IPS-NIHi7 (cell line): ENCODE measurements at regions not wholly inside any gene's neighbourhood (a gene's known extent, or its start where the extent isn't known, plus 50 kb on each side); places are given as distances from the start of the nearest gene placed in this dataset.
"Not testable (repeated sequence)": the region's sequence is repeated elsewhere in the genome, so short reads cannot be mapped to it uniquely, and the experiment has no call there.

Experiments used
- DNase-seq: peaks from one replicate; pipeline ENCODE4 v3.0.0; 2012; ENCODE audit warnings: mixed read lengths; ENCODE audit errors: extremely low spot score

- no peak for DNase-seq
Observed at GRCh38 chr6:131336596-131336995, 201.3 kb downstream of the AKAP7 start.

- not testable (repeated sequence) for DNase-seq
Observed at GRCh38 chr6:131346896-131347295, 211.6 kb downstream of the AKAP7 start.

DNA sequence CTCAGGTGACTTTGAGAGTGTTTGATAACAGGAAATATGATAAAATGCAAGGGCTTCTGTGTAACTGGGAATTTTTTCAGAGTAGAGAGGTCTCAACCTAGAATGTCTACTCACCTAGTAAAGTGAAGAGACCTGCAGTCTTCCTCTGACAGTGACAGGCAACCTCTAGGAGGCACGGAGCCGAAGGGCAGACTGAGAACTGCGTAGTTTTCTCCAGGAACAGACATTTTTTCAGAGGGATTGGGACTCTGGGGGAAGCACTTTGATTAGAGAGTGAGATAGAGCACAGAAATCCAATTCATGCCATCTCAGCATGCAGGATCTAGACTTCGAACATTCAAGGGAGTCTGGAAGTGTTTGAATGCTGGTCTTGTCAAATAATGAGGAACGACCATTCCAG, 213.3 kb downstream of the AKAP7 start:
- DNase-seq: no peak

DNA sequence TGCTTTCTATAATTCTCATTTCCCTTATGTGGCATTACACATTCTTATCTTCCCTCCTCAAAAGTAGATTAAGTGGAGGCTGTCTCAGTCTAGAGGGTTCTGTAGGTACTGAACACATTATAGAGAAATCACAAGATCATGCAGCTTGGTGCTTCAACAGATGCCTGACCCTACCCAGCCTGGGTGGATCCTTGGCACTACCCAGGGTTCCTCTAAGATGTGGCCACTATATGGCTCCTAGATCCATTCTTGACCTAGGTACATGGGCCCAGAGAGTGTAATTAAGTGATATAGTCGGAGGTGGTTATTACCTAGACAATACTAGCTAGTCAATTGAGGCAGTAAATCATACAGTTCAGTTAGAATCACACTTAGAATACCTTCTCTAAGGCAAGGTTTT, 213.9 kb downstream of the AKAP7 start:
- no peak for DNase-seq

DNA sequence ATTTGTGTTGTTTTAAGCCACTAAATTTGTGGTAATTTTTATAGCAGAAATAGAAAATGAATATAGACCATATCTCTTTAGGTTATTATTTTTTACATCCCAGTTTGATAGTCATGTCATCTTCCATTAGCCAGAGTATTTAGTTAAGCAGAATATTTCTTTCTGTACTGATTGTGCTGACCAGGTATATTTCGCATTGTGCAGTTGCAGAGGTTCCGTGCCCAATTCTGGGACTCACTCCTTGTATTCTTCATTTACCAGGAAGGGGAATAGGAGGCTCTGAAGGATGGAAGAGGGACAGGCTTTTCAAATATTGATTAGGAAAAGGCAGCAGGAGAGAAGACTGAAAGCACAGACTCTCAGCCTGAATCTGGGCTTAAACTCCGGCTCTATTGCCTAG, 217.8 kb downstream of the AKAP7 start:
- no peak for DNase-seq

DNA sequence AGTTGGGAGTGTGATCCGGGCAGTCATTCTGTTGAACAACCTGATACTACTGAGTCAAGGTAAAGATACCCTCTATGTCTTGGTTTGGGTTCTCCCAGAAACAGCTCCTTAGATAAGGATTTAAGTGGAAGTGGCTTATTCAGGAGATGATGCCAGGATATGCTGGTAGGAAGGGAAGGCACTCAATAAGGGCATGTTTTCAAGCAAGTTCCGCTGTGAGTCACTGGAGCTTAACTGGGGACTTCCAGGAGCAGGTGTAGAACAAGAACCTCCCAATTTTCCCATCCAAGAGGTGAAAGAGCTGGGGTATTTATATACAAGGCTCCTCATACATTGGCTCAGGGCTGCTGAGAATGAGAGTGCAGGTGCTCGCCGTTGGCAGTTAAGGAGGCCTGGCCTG, 218.6 kb downstream of the AKAP7 start:
- no peak for DNase-seq

DNA sequence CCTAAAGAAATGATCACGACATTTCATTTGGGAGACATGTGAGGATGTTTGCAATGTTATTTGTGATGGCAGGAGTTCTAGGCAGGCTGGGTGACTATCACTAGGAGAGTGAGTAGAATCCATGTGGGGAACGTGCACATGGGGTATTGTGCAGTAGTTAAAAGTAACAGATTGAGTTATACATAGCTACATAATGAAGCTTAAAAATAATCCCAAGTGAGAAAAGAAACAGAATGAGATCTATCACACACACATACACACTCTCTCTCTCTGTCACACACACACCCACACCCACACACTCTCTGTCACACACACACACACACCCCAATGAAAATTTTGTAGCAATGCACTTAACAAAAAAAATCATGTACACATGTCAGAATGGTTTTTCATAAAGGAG, 218.7 kb upstream of the ARG1 start:
- no peak for DNase-seq

DNA sequence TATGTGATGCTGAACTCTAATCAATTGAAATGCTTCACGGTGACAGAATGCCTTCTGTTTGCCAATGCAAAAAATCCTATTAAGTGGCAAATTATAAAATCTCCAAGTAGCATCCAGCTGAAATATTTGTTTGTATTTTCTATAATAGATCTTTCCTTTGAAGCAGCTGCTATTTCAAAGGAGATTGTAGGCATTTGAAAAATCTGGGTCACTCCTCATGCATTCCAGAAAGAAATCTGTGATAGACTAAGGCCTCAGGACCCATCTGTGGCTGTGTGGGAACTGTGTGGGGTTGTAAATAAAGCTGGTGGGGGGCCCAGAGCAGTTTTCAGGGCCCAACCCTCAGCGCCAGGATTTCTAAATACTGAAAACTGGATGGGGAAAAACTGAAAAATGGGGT, 216.9 kb upstream of the ARG1 start:
- DNase-seq: no peak

GRCh38 chr6:131357501-131357900, 215.5 kb upstream of the ARG1 start:
- DNase-seq: no peak

- no peak for DNase-seq
Observed at GRCh38 chr6:131362070-131362469, 211.0 kb upstream of the ARG1 start.

- DNase-seq: no peak
Observed at GRCh38 chr6:131362696-131363095, 210.3 kb upstream of the ARG1 start.

DNA sequence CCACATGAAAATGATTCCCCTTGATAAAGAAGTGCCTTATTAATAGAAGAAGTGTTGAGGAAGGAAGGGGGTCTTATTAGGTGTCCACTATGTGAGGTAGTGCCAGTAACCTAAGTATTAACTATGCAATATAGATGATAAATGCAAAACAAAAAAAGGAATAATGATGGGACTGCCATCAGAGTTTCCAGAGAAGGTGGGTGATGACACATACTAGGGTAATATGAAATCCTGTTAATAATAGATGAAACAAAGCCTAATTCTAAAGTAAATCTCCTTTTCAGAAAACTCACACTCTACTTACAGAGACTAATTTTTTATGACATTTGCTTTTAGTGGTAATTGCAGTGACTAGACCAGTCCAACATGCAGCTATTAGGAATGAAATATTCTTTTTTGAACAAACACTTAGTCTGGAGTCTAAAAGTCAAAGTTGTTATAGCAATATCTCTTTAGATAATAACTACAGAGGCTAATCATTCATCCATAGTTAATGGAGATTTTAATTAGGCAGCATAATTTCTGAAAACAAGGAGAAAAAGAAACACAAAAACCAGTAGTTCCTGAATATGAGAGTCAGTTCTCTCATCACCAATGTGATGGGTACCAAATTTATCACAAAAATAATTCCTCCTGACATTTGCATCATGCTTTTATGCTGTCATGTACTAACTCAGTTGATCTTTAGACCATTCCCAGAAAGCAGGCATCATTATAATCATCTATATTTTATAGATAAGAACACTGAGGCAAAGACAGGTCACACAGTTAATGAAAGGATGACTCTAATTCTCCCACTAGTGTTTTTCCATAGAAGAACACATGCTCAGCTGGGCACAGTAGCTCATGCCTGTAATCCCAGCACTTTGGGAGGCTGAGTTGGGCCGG, 208.8 kb upstream of the ARG1 start:
- DNase-seq: no peak

- no peak for DNase-seq
Observed at GRCh38 chr6:131366223-131366622, 206.8 kb upstream of the ARG1 start.

GRCh38 chr6:131367206-131367873, 205.7 kb upstream of the ARG1 start:
- DNase-seq: no peak

DNA sequence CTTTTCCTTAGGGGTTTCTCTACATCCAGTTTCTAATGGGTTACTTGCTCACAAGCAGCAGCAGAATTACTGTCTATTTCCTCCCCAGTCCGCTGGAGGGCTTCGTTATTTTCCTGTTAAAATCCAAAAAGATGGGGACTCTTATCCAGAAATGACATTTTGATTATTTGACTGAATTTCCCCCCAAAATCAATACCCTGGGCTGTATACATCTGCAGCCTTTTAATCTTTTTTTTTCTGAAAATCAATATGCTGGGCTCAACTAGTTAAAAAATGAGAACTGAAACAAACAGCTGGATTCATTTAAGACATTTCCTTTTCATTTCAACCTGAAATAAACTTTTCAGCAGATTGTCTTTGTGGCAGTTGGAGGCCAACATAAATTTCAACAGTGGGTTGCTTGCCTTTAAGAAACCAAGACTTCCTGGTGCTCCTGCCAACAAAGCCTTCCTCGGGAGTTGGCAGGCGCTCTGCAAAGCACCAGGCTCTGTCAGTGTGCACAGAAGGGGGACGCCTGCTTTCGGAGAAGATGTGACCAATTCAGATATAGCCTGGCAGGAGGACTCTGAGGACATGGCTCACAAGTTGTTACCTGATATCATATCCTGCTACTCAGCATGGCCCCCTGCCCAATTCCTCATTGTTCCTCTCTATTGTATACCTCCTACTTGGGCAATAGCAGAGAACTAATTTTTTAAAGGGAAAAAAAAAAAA, 204.7 kb upstream of the ARG1 start:
- DNase-seq: no peak

- no peak for DNase-seq
Observed at GRCh38 chr6:131372535-131372934, 200.5 kb upstream of the ARG1 start.

DNA sequence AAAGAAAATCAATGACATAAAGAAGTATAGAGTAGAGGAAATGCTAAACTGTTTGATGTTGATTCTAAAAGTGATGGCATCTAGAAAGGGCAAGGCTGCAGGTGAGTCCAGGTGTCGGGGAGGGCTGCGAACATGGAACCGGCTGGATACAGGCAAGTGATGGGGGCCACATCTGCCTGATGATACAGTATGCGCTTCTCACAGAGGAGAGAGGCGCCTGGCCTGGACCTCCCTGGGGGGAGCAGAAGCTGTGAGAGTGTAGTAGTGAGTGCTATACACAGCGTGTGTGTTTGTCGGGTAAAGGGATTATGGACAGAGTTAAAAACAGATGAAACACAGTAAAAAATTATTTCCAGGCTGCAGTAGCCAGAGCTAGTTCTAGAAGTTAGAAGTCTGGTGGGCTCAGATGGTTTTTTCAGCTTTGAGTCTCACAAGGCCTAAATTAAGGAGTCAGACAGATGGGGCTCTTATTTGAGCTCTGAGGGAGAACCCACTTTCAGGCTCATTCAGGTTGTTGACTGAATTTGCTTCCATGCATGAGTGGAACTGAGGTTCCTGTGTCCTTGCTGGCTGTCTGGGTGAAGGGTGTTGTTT, 195.8 kb upstream of the ARG1 start:
- DNase-seq: no peak

- DNase-seq: no peak
Observed at GRCh38 chr6:131378874-131379273, 194.2 kb upstream of the ARG1 start.

GRCh38 chr6:131379948-131380347, 193.1 kb upstream of the ARG1 start:
- DNase-seq: no peak

- no peak for DNase-seq
Observed at GRCh38 chr6:131381052-131381708, 191.8 kb upstream of the ARG1 start.

GRCh38 chr6:131381709-131382093, 191.3 kb upstream of the ARG1 start:
- DNase-seq: no peak

DNA sequence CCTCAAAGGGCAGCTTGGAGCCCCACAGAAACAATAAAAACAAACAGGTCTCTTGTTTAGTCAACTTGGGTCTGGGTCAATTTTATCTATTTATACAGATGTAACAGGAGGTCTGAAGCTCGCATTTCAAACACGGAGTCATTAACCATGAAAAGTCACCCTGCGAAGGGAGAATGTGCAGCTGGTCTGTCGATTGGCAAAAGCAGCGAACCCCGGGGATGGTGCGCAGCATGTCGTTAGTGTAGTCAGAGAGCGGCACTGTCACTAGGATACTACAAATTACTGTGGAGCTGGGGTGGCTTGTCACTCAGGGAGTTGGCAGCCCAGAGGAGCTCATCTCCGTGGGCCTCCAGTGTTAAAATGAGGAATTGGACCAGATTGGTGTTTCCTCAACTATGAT, 190.4 kb upstream of the ARG1 start:
- no peak for DNase-seq
